WERI-Rb-1 (cell line): ENCODE measurements at regions not wholly inside any gene's neighbourhood (a gene's known extent, or its start where the extent isn't known, plus 50 kb on each side); places are given as distances from the start of the nearest gene placed in this dataset.
"Not testable (repeated sequence)": the region's sequence is repeated elsewhere in the genome, so short reads cannot be mapped to it uniquely, and the experiment has no call there.

ENCODE experiments used
- DNase-seq: peaks from one replicate; pipeline ENCODE4 v3.0.0-alpha.2; 2020
- H3K27ac ChIP-seq: fragments of 250-450 bp; sonication (Bioruptor Pico); 2 replicates; pipeline ENCODE4 v1.5.1; 2020; ENCODE audit warnings: mild to moderate bottlenecking, moderate library complexity
- H3K27me3 ChIP-seq: fragments of 250-450 bp; sonication (Bioruptor Pico); 2 replicates; pipeline ENCODE4 v1.5.1; 2021; ENCODE audit warnings: mild to moderate bottlenecking, low read depth, moderate library complexity; ENCODE audit not compliant: insufficient read depth, severe bottlenecking
- H3K36me3 ChIP-seq: fragments of 250-450 bp; sonication (Bioruptor Pico); 2 replicates; pipeline ENCODE4 v1.5.1; 2020; ENCODE audit warnings: mild to moderate bottlenecking, moderate library complexity
- H3K4me3 ChIP-seq: 2 replicates; pipeline ENCODE4 v1.5.1; 2011; ENCODE audit warnings: low read depth, mild to moderate bottlenecking, control low read depth, low read length
- H3K9me3 ChIP-seq: fragments of 250-450 bp; sonication (Bioruptor Pico); 2 replicates; pipeline ENCODE4 v1.5.1; 2021; ENCODE audit warnings: mild to moderate bottlenecking, moderate library complexity; ENCODE audit not compliant: severe bottlenecking
- CTCF ChIP-seq: IDR thresholded peaks from 2 replicates; pipeline ENCODE4 v1.5.1; 2011; ENCODE audit warnings: low read depth, mild to moderate bottlenecking, control low read depth, inconsistent platforms, low read length

GRCh38 chr3:159886050-159886449 lies 102.6 kb upstream of the IL12A start:
- no peak for DNase-seq
- Histone ChIP-seq H3K9me3 (no peaks in the 10 kb centered on the region), H3K27me3 (no peaks in the 10 kb centered on the region), H3K27ac (no peak overlapping the region), H3K4me3 (no peak overlapping the region), H3K36me3 (no peaks in the 10 kb centered on the region)
- no peak for TF ChIP-seq CTCF

- not testable (repeated sequence) for H3K4me3 ChIP-seq, H3K36me3 ChIP-seq, H3K27me3 ChIP-seq, H3K27ac ChIP-seq, DNase-seq, H3K9me3 ChIP-seq
Observed at GRCh38 chr3:159886530-159886929, 102.1 kb upstream of the IL12A start.

GRCh38 chr3:159887168-159887567 lies 101.5 kb upstream of the IL12A start:
- DNase-seq: no peak
- H3K36me3 ChIP-seq: no peaks in the 10 kb centered on the region
- no peaks in the 10 kb centered on the region for H3K27me3 ChIP-seq
- H3K27ac ChIP-seq: no peak overlapping the region
- H3K4me3 ChIP-seq: no peak overlapping the region
- H3K9me3 ChIP-seq: no peaks in the 10 kb centered on the region
- no peak for TF ChIP-seq CTCF

DNA sequence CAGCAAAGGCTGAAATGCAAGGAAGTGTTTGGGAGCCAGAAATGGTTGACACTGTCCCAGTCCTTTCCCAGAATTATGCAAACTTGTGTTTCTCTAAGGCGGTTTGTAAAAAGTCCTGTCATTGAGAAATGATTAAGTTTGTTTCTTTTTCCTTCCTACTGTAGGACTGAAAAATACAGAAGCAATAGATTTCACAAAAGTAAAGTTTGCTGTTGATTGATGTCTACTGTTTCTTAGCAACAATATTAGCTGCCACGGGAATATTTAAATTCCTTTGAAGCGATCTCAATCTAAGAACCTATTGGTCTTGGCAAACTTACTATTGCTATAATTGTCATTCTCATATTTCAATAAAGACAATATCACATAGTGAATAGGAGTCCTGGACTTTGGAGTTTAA lies 100.7 kb upstream of the IL12A start:
- no peaks in the 10 kb centered on the region for H3K9me3 ChIP-seq
- H3K36me3 ChIP-seq: no peaks in the 10 kb centered on the region
- TF ChIP-seq CTCF: no peak
- no peak overlapping the region for H3K4me3 ChIP-seq
- no peak for DNase-seq
- no peaks in the 10 kb centered on the region for H3K27me3 ChIP-seq
- H3K27ac ChIP-seq: no peak overlapping the region

DNA sequence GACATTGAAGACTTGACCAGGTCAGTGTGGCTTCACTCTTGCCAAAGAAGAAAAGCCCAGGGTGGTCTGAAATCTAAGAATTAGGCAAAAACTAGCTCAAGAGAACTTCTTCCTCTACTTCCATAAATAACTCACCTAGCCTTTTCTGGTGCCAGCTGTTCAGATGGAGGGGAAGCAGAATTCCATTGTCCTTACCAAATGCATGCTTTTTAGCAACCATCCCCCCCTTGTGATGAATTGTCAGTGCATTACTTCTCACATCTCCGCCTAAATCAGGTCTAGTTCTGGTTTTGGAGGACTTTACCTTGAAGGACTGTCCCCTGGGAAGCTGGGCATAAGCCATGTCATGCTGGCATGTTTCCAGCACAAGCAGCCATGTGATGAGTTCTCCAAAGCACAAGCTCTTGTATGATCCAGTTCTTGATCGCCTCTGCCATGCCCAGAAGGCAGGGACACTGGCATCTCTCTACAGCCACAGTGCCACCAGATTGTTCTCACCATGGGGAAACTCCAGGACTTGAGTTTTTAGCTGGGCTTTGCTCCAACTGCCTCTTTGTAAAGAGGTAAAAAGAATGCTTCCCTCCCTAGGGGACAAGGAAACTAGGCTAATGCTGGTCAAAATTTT lies 96.4 kb upstream of the IL12A start:
- H3K9me3 ChIP-seq: no peaks in the 10 kb centered on the region
- H3K27me3 ChIP-seq: no peaks in the 10 kb centered on the region
- no peaks in the 10 kb centered on the region for H3K36me3 ChIP-seq
- H3K4me3 ChIP-seq: no peak overlapping the region
- no peak for TF ChIP-seq CTCF
- DNase-seq: no peak
- H3K27ac ChIP-seq: no peak overlapping the region

GRCh38 chr3:159892801-159893200 lies 95.8 kb upstream of the IL12A start:
- no peaks in the 10 kb centered on the region for H3K36me3 ChIP-seq
- H3K27ac ChIP-seq: no peak overlapping the region
- H3K27me3 ChIP-seq: no peaks in the 10 kb centered on the region
- DNase-seq: no peak
- TF ChIP-seq CTCF: no peak
- no peaks in the 10 kb centered on the region for H3K9me3 ChIP-seq
- no peak overlapping the region for H3K4me3 ChIP-seq
